H1 (cell line): ENCODE measurements at regions not wholly inside any gene's neighbourhood (a gene's known extent, or its start where the extent isn't known, plus 50 kb on each side); places are given as distances from the start of the nearest gene placed in this dataset.

Source experiments
- CTCF ChIP-seq, 3 experiments: IDR thresholded peaks; 1 replicate in 2 of 3; 2 replicates in 1 of 3; pipeline versions ENCODE4 v1.5.1 to v1.6.1; 2011; ENCODE audit warnings: low read length in 3 of 3, mild to moderate bottlenecking in 3 of 3, inconsistent platforms in 2 of 3, low read depth in 1 of 3, moderate library complexity in 1 of 3; ENCODE audit not compliant: insufficient read depth in 1 of 3; ENCODE audit errors: control extremely low read depth in 1 of 3
- RAD21 ChIP-seq, 2 experiments: IDR thresholded peaks in 1 of 2; conservative IDR thresholded peaks in 1 of 2; 2 replicates each; pipeline ENCODE4 v1.6.1; 2011; ENCODE audit warnings: low read depth in 2 of 2, low read length in 2 of 2, improper control_type of control experiment in 1 of 2, inconsistent platforms in 1 of 2, mild to moderate bottlenecking in 1 of 2, moderate library complexity in 1 of 2
- TBP ChIP-seq: IDR thresholded peaks from 2 replicates; pipeline ENCODE4 v1.6.1; 2011; ENCODE audit warnings: low read depth, low read length, improper control_type of control experiment
- TCF12 ChIP-seq: IDR thresholded peaks from 2 replicates; pipeline ENCODE4 v1.6.1; 2011; ENCODE audit warnings: low read depth, mild to moderate bottlenecking, low read length

GRCh38 chr4:127165971-127166370 is 466.8 kb upstream of the INTU start:
- TF ChIP-seq RAD21 (IDR thresholded peaks at IDR 0.05 in 1 of 2, conservative IDR thresholded peaks at IDR 0.05 in 1 of 2; ENCODE audit: low read depth in 2 of 2, low read length in 2 of 2): no peak
- no peak for TF ChIP-seq TBP
- TF ChIP-seq CTCF (IDR thresholded peaks at IDR 0.05; ENCODE audit: control extremely low read depth in 1 of 3, insufficient read depth in 1 of 3, low read depth in 1 of 3, low read length in 3 of 3): no peak
- TF ChIP-seq TCF12: no peak
